ENCODE measurements at regions not wholly inside any gene's neighbourhood (a gene's known extent, or its start where the extent isn't known, plus 50 kb on each side); places are given as distances from the start of the nearest gene placed in this dataset.

DNA sequence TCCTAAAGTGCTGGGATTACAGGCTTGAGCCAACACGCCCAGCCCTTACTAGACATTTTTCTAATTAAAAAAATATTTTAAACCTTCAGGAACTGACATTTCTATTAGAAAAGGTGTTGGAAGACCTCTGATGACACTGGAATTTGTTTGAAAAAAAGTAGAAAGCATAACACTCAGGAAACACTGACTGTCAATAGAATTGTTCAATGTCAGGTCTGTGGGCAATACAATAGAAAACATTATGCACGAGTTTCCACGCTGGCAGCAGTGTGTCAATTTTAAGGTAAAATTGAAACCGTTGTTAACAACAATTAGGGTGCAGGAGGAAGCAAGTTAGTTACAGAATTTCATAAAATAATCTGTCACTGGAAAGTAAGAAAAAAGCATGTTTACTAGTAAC lies 140.7 kb upstream of the KLHL4 start:
- no peaks in the 10 kb centered on the region for H3K9me3 ChIP-seq
- no peaks in the 10 kb centered on the region for H3K79me2 ChIP-seq (ENCODE audit: insufficient read depth)
- H3K4me3 ChIP-seq (ENCODE audit: low read depth in 2 of 2, low read length in 1 of 2), result no peak overlapping the region
- no peaks in the 10 kb centered on the region for H3K27me3 ChIP-seq (ENCODE audit: insufficient read depth)
- WGBS (ENCODE audit: low lambda C conversion rate), result 10% methylated on average over 4 of the region's 4 CpGs
- no peaks in the 10 kb centered on the region for H3F3A ChIP-seq (replicated peaks; ENCODE audit: insufficient read depth)
- no peaks in the 10 kb centered on the region for H3K9me2 ChIP-seq
- TF ChIP-seq GABPA (IDR thresholded peaks at IDR 0.05; ENCODE audit: low read depth), result no peak
- TF ChIP-seq RCOR1 (IDR thresholded peaks at IDR 0.05; ENCODE audit: low read length), result no peak
- TF ChIP-seq, protein P1, sequence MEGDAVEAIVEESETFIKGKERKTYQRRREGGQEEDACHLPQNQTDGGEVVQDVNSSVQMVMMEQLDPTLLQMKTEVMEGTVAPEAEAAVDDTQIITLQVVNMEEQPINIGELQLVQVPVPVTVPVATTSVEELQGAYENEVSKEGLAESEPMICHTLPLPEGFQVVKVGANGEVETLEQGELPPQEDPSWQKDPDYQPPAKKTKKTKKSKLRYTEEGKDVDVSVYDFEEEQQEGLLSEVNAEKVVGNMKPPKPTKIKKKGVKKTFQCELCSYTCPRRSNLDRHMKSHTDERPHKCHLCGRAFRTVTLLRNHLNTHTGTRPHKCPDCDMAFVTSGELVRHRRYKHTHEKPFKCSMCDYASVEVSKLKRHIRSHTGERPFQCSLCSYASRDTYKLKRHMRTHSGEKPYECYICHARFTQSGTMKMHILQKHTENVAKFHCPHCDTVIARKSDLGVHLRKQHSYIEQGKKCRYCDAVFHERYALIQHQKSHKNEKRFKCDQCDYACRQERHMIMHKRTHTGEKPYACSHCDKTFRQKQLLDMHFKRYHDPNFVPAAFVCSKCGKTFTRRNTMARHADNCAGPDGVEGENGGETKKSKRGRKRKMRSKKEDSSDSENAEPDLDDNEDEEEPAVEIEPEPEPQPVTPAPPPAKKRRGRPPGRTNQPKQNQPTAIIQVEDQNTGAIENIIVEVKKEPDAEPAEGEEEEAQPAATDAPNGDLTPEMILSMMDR (IDR thresholded peaks at IDR 0.05), result no peak
- TF ChIP-seq MEF2A (IDR thresholded peaks at IDR 0.05; ENCODE audit: borderline replicate concordance, low read depth), result no peak
- no peak for TF ChIP-seq RXRA (IDR thresholded peaks at IDR 0.05; ENCODE audit: borderline replicate concordance, low read depth)
- TF ChIP-seq JUND (IDR thresholded peaks at IDR 0.05), result no peak
- TF ChIP-seq, protein P2, sequence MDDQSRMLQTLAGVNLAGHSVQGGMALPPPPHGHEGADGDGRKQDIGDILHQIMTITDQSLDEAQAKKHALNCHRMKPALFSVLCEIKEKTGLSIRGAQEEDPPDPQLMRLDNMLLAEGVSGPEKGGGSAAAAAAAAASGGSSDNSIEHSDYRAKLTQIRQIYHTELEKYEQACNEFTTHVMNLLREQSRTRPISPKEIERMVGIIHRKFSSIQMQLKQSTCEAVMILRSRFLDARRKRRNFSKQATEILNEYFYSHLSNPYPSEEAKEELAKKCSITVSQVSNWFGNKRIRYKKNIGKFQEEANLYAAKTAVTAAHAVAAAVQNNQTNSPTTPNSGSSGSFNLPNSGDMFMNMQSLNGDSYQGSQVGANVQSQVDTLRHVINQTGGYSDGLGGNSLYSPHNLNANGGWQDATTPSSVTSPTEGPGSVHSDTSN (IDR thresholded peaks at IDR 0.05), result no peak
- no peak for TF ChIP-seq FOSL2 (IDR thresholded peaks at IDR 0.05; ENCODE audit: borderline replicate concordance, low read depth)
- no peak for TF ChIP-seq MXI1 (IDR thresholded peaks at IDR 0.05; ENCODE audit: low read depth, low read length)
- no peak for TF ChIP-seq POLR2AphosphoS5 (IDR thresholded peaks at IDR 0.05; ENCODE audit: low read depth, low read length)
- TF ChIP-seq, protein P3, sequence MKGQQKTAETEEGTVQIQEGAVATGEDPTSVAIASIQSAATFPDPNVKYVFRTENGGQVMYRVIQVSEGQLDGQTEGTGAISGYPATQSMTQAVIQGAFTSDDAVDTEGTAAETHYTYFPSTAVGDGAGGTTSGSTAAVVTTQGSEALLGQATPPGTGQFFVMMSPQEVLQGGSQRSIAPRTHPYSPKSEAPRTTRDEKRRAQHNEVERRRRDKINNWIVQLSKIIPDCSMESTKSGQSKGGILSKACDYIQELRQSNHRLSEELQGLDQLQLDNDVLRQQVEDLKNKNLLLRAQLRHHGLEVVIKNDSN (IDR thresholded peaks at IDR 0.05; ENCODE audit: borderline replicate concordance, low read depth), result no peak
- TF ChIP-seq TEAD4 (IDR thresholded peaks at IDR 0.05; ENCODE audit: borderline replicate concordance, insufficient read depth), result no peak
- no peak for TF ChIP-seq NFIC (IDR thresholded peaks at IDR 0.05; ENCODE audit: borderline replicate concordance)
- no peak for TF ChIP-seq NRF1 (IDR thresholded peaks at IDR 0.05; ENCODE audit: low read depth, low read length)
- no peak for TF ChIP-seq RFX5 (IDR thresholded peaks at IDR 0.05; ENCODE audit: low read length)
- no peak for TF ChIP-seq CHD2 (IDR thresholded peaks at IDR 0.05; ENCODE audit: low read length, partially characterized antibody)
- TF ChIP-seq, protein P4, sequence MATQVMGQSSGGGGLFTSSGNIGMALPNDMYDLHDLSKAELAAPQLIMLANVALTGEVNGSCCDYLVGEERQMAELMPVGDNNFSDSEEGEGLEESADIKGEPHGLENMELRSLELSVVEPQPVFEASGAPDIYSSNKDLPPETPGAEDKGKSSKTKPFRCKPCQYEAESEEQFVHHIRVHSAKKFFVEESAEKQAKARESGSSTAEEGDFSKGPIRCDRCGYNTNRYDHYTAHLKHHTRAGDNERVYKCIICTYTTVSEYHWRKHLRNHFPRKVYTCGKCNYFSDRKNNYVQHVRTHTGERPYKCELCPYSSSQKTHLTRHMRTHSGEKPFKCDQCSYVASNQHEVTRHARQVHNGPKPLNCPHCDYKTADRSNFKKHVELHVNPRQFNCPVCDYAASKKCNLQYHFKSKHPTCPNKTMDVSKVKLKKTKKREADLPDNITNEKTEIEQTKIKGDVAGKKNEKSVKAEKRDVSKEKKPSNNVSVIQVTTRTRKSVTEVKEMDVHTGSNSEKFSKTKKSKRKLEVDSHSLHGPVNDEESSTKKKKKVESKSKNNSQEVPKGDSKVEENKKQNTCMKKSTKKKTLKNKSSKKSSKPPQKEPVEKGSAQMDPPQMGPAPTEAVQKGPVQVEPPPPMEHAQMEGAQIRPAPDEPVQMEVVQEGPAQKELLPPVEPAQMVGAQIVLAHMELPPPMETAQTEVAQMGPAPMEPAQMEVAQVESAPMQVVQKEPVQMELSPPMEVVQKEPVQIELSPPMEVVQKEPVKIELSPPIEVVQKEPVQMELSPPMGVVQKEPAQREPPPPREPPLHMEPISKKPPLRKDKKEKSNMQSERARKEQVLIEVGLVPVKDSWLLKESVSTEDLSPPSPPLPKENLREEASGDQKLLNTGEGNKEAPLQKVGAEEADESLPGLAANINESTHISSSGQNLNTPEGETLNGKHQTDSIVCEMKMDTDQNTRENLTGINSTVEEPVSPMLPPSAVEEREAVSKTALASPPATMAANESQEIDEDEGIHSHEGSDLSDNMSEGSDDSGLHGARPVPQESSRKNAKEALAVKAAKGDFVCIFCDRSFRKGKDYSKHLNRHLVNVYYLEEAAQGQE (IDR thresholded peaks at IDR 0.05; ENCODE audit: low read depth, low read length), result no peak
- no peak for DNase-seq
- H3K27ac ChIP-seq (ENCODE audit: low read depth in 2 of 2, low read length in 1 of 2), result no peak overlapping the region
- H3K36me3 ChIP-seq (replicated peaks in 1 of 2; ENCODE audit: control insufficient read depth in 1 of 2, insufficient read depth in 2 of 2, low read length in 1 of 2), result no peaks in the 10 kb centered on the region
- no peak overlapping the region for H2AFZ ChIP-seq (ENCODE audit: low read depth)
- no peak overlapping the region for H3K4me2 ChIP-seq
- H3K9ac ChIP-seq, result no peak overlapping the region
- no peaks in the 10 kb centered on the region for H4K20me1 ChIP-seq (ENCODE audit: insufficient read depth)
- CTCF ChIA-PET, result no interaction called here
- POLR2A ChIA-PET, result no interaction called here
- H3K4me1 ChIP-seq (ENCODE audit: control insufficient read depth in 1 of 2, insufficient read depth in 2 of 2, low read depth in 1 of 2, low read length in 1 of 2), result no peaks in the 10 kb centered on the region
